Stomach (tissue), 4 donors: ENCODE measurements at regions not wholly inside any gene's neighbourhood (a gene's known extent, or its start where the extent isn't known, plus 50 kb on each side); places are given as distances from the start of the nearest gene placed in this dataset.

Experiments
- CTCF ChIP-seq, 7 experiments: fragments of 450-650 bp in 4 of 7; fragments of 200-600 bp in 3 of 7; sonication (generic) in 3 of 7; IDR thresholded peaks; one replicate each; pipeline ENCODE4 v1.5.1; 2016 to 2019; ENCODE audit warnings: antibody characterized with exemption in 7 of 7, control low read depth in 2 of 7, mild to moderate bottlenecking in 1 of 7
- POLR2A ChIP-seq, 4 donors: fragments of 450-650 bp; IDR thresholded peaks; one replicate each; pipeline ENCODE4 v1.6.1; 2016; ENCODE audit warnings: antibody characterized with exemption in 4 of 4, control low read depth in 2 of 4, mild to moderate bottlenecking in 1 of 4, moderate library complexity in 1 of 4
- POLR2AphosphoS5 ChIP-seq, 3 donors: sonication (generic); formaldehyde crosslinking; IDR thresholded peaks; one replicate each; pipeline ENCODE4 v1.6.1; 2016; ENCODE audit warnings: antibody characterized with exemption in 3 of 3

DNA sequence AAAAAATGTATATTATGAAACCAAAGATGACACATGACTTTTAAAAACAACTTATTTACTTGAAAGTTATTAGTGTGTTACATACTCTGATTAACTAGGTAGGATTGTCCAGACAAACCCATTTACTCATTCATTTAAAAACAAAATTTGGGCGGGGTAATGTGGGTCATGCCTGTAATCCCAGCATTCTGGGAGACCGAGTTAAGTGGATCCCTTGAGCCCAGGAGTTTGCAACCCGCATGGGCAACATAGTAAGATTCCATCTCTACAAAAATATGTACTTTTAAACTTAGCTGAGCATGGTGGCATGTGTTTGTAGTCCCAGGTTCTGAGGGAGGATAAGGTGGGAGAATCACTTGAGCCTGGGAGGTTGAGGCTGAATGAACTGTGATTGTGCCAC, 1414.7 kb downstream of the PLA2G4A start:
- TF ChIP-seq CTCF (IDR thresholded peaks at IDR 0.05) (no peak), POLR2AphosphoS5 (IDR thresholded peaks at IDR 0.05) (no peak), POLR2A (IDR thresholded peaks at IDR 0.05) (no peak)
